M059J (cell line): ENCODE measurements at regions not wholly inside any gene's neighbourhood (a gene's known extent, or its start where the extent isn't known, plus 50 kb on each side); places are given as distances from the start of the nearest gene placed in this dataset.

Experiments
- DNase-seq: peaks from one replicate; pipeline ENCODE4 v3.0.0-alpha.2; 2012; ENCODE audit warnings: low read depth

DNA sequence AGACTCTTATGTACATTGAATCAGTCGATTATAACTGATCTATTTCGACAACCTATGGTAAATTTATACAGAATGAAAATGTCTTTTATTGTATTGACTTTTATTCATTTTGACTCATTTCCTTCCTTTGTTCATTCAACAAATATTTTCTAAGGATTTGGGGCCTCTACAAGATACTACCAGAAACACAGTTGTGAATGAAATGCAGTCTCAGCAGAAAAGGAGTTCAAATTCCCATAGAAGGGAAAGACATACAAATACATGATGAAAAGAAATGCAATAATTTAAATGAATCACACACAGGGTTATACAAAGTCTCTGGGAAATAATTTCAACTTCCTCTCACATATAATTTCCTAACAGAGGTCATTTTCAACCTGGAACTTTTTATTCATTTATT lies 134.0 kb upstream of the SEMA3A start:
- DNase-seq, result no peak

DNA sequence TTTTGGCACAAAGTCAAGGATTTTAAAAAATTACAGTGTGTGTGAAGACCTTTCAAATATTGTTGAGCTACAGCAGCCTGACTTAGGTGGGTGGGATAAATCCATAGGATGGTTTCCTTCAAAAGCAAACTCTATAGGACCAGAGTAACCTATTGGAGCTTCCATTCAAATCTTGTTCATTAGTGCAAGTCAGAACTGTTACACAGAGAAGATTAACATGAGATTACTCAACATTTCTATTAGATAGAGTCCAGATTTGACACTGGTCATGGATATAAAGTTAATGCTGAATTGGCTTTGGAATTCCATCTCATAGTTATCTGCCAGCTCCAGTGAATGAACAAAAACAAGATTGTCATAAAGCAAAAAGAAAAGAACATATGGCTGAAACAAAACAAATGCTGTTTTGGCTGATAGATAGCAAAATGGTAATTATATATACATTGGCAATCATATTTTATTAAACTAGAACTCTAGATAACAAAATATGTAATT lies 129.6 kb upstream of the SEMA3A start:
- no peak for DNase-seq

DNA sequence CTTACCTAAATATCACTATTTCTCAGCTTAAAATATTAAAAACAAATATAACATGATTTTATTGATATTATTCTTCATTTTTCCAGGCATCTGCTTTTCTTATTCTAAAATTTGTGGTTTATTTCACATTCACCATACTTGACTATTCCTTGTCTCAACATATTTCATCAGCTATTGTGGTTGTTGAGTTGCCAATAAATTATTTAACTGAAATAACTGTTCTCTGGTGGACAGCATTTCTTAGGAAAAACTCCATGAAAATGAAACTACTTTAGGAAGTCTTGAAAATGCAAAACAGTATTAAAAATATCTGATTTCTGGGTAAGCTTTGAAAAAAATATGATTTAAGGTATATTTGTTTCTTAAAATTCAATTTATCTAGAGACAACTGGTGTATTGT lies 122.9 kb upstream of the SEMA3A start:
- DNase-seq, result no peak

DNA sequence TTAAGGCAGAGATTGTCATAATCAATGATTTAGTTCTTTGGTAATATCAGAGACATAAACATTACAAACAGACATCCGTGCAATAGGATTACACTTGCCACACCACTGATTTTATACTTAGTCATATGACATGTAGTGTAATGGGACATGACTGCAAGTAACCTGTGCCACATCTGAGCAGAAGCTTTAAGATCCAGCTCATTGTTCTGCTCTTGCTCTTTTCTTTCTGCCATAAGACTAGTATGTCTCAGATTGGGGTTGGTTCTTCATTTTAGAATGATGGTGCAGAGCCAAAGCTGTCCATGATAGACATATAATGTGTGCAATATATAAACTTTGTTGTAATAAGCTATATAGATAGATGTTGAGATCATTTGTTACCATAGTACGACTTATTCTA lies 119.7 kb upstream of the SEMA3A start:
- DNase-seq, result no peak

DNA sequence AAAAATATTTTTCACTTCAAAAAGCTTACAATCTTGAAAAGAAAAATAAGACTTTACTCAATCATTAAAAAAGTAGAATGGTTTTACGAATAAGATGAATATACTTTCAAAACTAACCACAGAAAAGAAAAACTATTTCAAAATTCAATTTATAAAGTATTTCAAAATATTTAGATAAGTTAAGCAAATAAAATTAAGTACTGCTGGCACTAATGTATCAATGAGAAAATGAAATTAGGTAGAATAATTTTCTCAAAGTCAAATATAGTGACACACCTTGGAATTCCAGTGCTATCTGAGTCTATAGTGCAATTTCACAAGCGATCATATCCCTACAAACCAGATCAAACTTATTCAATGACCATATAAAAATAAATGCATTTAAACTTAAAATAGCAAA lies 109.8 kb upstream of the SEMA3A start:
- DNase-seq, result no peak

DNA sequence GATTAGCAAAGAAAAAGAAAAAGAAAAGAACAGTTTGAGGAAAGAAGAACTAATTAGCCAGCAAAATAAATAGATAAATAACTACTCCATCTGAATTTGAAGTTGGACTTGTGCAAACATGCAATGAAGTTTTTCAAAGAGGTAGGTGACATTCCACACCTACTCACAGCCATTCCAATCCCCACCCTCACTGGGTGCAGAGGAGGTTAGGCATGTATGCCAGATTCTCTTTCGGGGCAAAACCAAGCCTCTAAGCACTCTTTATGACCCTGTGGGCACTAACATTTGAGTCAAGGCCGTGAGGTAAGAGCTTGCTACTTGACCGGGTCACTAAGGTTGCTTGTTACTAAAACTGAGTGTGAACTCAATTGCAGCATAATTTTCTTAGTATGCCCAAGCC lies 108.4 kb upstream of the SEMA3A start:
- DNase-seq, result no peak

DNA sequence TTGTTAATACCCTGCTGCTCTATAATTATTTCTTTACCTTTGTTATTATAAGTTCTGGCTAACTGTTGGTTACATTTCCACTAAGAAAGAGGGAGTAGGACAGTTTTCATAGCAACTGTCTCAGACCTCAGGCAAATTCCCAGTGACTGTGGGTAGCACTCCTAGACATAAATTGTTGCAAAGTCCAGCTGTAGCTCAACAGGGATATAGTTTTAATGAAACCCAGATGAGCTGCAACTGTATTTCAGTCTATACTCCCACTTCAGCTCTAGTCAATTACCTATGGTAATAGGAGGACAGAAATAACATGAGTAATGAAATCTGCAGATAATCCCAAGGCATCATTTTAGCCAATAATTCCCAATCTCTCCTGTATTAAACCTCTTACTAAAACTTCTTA lies 103.0 kb upstream of the SEMA3A start:
- DNase-seq, result no peak

DNA sequence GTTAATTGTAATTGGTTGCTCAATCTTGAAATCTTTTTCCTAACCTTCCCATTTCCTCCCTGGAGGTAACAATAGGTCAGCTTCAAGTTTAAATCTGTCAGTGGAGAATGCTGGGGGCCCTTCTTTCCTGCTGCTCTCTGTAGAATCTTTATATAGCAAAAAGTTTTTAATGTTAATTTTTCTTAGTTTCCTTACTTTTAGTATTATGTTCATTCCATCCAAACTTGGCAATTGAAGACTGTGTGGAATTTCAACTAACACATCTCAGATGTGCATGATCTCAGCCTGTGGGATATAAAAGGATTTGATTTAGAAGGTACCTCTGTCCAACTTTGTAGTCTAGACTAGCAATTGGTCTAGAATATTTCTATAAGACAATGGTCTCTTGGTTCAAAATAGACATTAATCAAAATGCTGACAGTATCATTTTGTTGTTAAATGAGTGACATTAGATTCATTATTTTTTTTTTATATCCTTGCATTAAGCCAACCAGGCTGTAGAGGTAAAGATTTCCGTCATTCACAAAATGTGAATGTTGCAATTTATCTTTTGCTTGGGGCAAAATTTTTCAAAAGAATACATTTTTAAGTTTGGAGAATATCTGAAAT lies 100.4 kb upstream of the SEMA3A start:
- no peak for DNase-seq

DNA sequence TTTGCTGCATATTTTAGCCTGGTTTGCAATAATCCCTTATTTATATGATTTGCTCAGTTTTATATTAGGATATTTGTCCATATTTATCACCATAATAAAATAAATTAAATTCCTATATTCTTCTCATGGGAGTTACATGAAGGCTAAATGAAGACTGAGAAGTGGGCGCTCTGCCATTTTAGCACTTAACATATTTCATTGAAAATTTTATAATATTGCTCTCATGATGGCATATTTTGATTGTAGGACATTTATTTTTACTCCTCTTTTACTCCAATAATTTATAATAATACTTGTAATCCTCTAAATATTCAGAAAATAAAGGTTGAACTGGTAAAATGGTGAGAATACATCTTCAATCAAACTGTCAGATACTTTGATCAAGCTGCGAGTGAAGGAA lies 99.8 kb upstream of the SEMA3A start:
- no peak for DNase-seq

DNA sequence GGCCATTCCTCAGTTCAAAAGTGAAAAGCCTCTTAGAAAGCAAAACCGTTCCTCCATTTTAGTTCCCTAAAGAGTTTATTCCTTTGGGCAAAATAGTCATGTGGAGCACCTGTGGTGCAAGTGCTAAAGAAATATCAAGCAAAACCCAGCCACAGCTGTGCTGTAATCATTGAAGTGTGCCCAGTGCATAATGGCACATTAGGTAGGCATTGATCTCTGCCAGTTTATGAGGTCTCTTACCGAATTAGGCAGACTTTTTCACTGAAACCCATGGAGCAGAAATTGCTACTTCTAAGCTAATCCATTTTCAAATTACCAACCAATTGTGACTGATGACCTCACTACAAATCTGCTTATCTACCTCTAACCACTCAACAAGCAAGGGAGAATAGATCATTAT lies 97.2 kb upstream of the SEMA3A start:
- DNase-seq, result no peak

DNA sequence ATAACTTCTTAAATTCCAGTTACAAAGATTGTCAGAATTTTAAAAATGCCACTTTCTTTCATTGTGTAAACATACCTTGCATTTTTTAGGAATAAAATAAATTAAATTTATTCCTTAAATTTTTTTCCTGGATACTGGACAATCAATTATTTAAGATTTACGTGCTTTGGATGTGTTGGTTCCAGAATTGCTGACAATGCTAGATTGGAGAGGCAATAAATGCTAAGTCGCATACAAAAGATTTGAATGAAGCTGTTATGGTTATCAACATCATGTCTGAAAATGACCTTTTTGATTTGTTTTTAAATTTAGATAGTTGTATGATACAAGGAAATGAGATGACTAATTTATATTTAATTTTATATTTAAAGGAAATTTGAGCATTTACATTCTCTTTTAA lies 89.2 kb upstream of the SEMA3A start:
- DNase-seq, result no peak

DNA sequence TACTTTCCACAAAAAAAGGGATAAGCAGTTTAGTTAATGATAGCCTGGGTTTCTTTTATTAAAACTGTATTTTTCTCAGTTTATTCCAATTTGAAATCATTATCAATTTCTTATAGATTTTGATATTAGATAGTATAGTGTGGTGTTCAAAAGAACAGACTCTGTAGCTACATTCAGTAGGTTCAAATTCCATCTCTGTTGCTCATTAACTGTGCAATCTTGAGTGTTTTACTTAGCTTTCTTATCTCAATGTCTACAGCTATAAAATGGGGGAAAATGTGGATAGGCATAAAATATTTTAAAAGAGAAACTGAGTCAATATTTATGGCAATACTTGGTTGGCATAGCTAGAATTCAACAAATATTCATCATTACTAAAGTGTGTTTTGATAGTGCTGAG lies 86.9 kb upstream of the SEMA3A start:
- no peak for DNase-seq

DNA sequence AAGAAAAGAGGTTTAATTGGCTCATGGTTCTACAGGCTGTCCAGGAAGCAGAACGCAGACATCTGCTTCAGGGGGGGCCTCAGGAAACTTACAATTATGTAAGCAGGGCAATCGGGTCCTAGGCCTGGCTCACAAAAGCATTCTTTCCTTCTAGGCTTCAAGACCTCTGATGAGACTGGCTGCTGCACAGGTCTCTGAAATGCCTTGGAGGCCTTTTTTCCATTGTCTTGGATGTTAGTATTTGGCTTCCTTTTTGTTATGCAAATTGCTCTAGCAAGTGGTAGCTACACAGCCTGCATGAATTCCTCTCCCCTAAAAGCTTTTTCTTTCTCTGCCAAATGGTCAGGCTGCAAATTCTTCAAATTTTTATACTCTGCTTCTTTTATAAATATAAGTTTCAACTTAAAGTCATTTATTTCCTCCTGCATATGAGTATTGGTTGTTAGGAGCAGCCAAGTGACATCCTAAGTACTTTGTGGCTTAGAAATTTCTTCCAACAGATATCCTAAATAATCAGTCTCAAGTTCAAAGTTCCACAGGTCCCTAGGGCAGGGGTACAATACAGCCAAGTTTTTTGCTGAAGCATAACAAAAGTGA lies 83.1 kb upstream of the SEMA3A start:
- DNase-seq, result peak; percentile 15

DNA sequence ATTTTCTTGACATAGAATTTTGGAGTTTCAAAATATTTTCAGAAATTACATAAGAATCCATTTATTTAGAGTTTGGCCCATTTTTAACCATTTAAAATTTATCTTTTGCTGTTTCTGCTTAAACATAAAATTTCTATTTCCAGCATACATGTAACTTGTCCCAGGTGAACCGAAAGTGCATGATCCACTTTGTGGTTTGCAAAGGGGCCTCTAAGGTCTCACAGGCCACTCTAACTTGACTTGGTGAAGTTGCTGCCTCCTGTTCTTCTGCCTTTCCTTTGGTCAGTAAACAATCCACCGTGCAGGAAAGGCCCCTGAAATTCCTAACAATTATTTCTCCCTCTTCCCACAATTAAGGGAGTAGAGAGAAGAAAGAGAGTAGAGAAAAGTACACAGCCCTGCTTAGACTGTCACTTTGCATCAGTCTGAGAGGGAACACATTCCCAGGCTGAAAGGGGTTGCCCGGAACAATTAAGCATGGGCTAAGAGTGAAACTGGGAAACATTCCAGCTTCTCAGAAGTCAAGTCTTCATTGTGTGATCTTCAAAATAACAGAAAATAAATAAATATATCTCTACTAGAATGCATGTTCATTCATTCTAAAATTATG lies 79.5 kb upstream of the SEMA3A start:
- peak; percentile 41 for DNase-seq

DNA sequence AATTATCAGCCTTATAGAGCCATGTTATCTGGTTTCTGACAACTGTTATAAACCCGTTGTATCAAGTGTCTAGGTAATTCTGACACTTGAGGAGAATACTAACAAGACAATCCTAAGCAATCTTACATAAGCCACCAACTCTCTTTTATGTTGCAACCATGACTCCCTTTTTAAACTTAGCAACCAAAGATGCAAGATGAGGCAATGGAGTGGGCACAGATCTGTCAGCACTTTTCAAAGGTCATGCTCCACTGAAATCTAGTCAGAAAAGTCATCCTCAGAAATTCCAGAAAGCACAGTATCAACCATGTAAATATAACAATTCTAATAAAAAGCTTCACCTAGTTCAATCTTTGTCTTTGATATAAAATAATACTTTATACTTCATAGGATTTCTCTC lies 77.0 kb upstream of the SEMA3A start:
- peak; percentile 9 for DNase-seq

DNA sequence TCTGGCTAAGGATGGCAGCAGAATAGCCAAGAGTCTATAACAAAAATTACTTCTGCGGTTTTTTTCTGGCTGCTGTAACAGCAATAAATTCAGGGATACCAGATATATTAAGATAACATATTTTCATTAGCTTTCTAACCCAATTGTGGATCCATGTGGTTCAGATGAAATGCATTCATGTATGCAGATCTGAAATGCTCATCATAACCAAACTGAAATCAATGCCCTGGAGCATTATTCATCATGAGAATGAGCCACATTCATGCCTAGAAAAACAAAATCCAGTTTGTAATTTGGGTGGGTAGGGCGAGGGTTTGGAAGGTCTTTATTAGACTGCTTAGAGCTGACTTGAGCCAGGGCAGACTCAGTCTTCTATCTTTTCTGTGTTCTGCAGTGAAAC lies 69.8 kb upstream of the SEMA3A start:
- DNase-seq, result peak; percentile 53

DNA sequence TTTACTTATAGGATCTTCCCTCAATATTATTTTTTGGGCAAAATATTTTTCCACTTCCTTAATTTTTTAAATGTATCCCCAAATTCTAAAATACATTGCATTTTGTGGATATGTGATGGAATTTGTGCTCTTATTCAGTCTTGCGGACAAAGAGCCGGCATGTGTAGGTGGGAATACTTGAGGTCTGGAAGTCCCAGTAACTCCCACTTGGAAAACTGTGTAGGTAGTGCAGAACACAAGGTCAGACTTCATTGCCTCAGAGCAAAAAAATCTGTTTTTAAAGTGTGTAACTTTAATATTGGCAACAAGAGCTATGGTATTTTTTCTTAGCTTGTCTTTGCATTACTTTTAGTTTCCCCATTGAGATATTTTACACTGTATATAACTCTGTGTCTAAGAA lies 68.5 kb upstream of the SEMA3A start:
- DNase-seq, result no peak

DNA sequence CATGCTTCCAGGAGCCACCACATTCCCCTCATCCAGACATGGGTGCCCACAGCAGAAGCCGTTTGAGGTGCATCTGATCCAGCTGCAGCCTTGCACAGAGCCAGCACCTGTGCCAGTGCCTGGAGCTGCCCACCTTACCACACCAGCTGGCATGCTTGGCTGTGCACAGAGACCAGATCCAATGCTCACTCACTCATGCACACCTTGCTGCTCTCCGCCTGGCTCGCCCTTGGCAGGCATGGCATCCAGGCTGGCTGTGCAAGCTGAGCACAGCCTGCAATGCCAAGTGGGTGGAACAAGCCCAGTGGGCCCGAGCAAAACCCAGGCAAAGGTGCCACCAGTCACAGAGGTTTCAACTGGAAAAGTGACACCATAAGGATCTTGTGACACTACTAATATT lies 66.9 kb upstream of the SEMA3A start:
- no peak for DNase-seq

DNA sequence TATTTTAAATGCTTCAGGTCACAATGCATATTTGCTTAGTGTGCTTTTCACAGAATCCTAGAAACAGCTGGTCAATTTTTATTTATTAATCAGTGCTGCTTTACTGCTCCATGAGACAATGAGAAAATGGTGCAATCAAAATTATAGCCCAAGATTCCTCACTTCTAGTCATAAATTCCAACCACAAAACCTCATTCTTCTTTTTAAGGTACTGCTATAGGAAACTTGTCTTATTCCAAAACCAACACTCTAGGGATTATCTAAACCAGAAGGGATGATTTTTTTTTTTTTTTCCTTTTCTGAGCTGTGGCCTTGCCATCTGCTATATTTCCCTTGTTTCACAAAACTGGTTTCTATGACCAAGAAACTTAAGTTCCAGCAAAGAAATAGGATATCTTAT lies 64.0 kb upstream of the SEMA3A start:
- peak; percentile 55 for DNase-seq

DNA sequence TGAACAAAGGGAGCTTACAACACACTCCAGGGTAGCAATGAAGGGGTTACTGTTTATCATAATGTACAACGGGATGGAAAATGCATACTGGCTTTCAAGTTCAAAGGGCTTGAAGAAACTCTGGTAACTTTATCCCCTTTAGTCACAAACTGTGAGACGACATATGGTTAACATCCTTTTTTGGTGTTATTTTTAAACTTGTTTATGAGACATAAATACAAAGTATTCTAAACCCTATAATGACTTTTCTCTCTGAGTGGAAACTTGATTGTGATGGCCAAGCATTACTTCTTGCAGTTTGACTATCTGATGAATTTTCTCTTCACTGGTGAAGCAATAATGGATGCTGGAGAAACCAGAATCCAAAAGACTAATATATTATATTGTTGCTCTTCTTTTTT lies 62.0 kb upstream of the SEMA3A start:
- no peak for DNase-seq

DNA sequence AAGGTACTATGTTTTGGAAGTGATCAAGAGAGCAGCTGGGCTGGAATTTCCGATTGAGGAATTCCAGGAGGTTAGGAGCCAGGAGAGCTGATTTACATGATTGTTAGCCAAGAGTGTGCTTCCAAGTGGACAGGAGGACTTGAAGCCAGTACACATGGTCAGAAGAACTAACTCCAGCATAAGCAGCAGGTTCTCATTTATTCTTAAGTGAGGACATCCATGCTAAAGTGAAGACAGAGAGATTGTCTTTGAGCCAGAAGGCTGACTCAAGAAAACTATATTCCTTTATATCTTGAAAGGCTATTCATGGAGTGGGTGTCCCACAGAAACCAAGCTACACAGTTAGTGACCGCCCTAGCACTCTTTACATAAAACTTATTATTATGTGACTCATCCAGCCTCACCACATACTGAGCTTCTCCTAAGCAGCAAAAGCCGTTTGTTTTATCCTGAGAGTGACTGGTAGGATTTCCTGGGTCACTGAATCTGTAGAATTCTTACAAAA lies 56.7 kb upstream of the SEMA3A start:
- peak; percentile 92 for DNase-seq

DNA sequence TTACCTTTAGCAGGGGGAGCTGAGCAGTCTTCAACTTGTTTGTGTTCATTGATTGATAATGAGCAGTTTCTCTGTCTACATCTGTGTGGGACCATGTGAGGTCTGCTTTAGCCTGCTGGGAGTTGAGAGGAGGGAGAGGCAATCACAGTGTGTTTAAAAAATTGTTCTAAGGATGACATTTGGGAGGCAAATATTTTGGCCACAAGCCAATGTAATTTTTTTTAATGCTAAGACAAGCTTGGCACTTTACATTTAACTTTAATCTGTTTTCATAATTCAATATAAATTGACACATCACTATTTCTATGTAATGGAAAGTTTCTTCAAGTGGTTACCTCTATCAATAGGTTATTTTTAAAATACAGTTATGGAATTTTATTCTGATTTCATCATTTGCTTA lies 55.9 kb upstream of the SEMA3A start:
- DNase-seq, result no peak

DNA sequence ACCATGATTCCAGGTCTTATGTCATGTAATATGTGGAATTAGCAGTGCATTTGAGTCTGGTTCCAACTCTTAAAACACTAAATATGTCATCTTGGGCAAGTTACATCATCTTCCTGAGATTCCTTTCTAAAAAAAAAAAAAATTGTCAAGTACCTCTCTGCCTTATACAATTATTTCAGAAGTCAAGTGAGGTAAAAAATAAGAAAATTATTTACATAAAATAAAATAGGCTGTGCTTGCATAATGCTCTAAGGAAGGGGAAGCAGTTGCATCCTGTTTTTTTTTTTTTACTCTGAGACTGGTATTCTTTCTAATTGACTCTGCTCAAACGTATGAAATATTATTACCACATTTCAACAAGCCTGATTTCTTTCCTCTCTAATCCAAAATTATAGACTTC lies 55.1 kb upstream of the SEMA3A start:
- DNase-seq, result no peak

DNA sequence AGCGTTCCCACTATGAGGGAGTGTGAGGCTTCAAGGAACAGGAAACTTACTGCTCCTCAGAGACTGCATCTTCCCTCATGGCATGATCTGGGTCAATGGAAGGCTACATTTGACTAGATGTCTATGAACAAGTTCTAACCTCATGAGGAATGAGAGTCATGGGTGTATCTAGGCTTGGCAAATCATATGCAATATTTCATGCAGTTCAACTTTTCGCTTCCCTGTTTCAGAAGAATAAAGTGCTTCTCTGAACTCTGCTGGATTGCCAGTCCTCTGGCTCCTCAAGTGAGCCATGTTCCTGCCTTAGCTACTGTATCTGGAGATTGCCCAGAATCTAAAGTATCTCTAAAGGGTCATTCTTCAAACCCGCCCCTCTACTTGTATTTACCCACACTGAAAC lies 54.3 kb upstream of the SEMA3A start:
- no peak for DNase-seq
